ENCODE measurements at regions not wholly inside any gene's neighbourhood (a gene's known extent, or its start where the extent isn't known, plus 50 kb on each side); places are given as distances from the start of the nearest gene placed in this dataset.

- no peak for DNase-seq (ENCODE audit: low spot score)
Observed at GRCh38 chr11:104658177-104658576, 240.1 kb downstream of the CASP12 start.

- DNase-seq (ENCODE audit: low spot score) = no peak
Observed at GRCh38 chr11:104657083-104657482, 241.2 kb downstream of the CASP12 start.

- DNase-seq (ENCODE audit: low spot score) = no peak
Observed at GRCh38 chr11:104655066-104655465, 243.2 kb downstream of the CASP12 start.

GRCh38 chr11:104654181-104654813, 244.0 kb downstream of the CASP12 start:
- DNase-seq (ENCODE audit: low spot score) = no peak

- DNase-seq (ENCODE audit: low spot score) = no peak
Observed at GRCh38 chr11:104653407-104653806, 244.9 kb downstream of the CASP12 start.

GRCh38 chr11:104652996-104653395, 245.3 kb downstream of the CASP12 start:
- DNase-seq (ENCODE audit: low spot score) = no peak

- DNase-seq (ENCODE audit: low spot score) = no peak
Observed at GRCh38 chr11:104650234-104650633, 248.0 kb downstream of the CASP12 start.

GRCh38 chr11:104649002-104649401, 249.3 kb downstream of the CASP12 start:
- no peak for DNase-seq (ENCODE audit: low spot score)

GRCh38 chr11:104645261-104646222, 252.7 kb downstream of the CASP12 start:
- DNase-seq (ENCODE audit: low spot score) = no peak

- DNase-seq (ENCODE audit: low spot score) = no peak
Observed at GRCh38 chr11:104637662-104638170, 260.5 kb downstream of the CASP12 start.

GRCh38 chr11:104633226-104633625, 265.0 kb downstream of the CASP12 start:
- no peak for DNase-seq (ENCODE audit: low spot score)

- no peak for DNase-seq (ENCODE audit: low spot score)
Observed at GRCh38 chr11:104630352-104630751, 267.9 kb downstream of the CASP12 start.

GRCh38 chr11:104625246-104625645, 273.0 kb downstream of the CASP12 start:
- no peak for DNase-seq (ENCODE audit: low spot score)

GRCh38 chr11:104624021-104624420, 274.2 kb downstream of the CASP12 start:
- no peak for DNase-seq (ENCODE audit: low spot score)

- DNase-seq (ENCODE audit: low spot score) = no peak
Observed at GRCh38 chr11:104623518-104623917, 274.7 kb downstream of the CASP12 start.

GRCh38 chr11:104620991-104621390, 277.3 kb downstream of the CASP12 start:
- no peak for DNase-seq (ENCODE audit: low spot score)

GRCh38 chr11:104619751-104620150, 278.5 kb downstream of the CASP12 start:
- no peak for DNase-seq (ENCODE audit: low spot score)

GRCh38 chr11:104618954-104619353, 279.3 kb downstream of the CASP12 start:
- no peak for DNase-seq (ENCODE audit: low spot score)

- no peak for DNase-seq (ENCODE audit: low spot score)
Observed at GRCh38 chr11:104614961-104615360, 283.3 kb downstream of the CASP12 start.

GRCh38 chr11:104614117-104614680, 284.1 kb downstream of the CASP12 start:
- no peak for DNase-seq (ENCODE audit: low spot score)

GRCh38 chr11:104610635-104611034, 287.6 kb downstream of the CASP12 start:
- DNase-seq (ENCODE audit: low spot score) = no peak
